GM19395 (cell line): ENCODE measurements at regions not wholly inside any gene's neighbourhood (a gene's known extent, or its start where the extent isn't known, plus 50 kb on each side); places are given as distances from the start of the nearest gene placed in this dataset.

Experiments used
- ATAC-seq: cut with Tn5 transposase; IDR thresholded peaks from one replicate; pipeline ENCODE4 v1.9.1; 2021; ENCODE audit warnings: mild to moderate bottlenecking, moderate library complexity; ENCODE audit not compliant: unreplicated experiment

DNA sequence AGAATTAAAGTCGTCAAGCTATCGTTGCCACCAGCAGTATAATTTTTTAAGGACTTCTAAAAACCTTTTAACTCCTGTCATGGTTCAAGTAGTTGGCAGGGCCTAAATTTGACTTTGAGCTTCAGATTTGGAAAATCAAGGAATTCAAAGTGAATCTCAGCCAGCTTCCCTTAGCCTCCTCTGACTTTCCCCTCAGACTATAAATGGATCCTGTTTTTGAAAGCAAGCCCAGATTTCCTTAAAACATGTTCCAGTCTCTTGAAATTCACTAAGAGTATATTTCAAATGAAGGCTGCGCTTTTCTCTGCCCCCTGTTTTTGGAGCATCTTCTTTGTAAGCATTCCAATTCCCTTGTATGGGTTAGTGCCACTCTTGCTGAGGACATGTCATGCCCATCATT, 101.8 kb upstream of the CDH8 start:
- ATAC-seq = no peak

DNA sequence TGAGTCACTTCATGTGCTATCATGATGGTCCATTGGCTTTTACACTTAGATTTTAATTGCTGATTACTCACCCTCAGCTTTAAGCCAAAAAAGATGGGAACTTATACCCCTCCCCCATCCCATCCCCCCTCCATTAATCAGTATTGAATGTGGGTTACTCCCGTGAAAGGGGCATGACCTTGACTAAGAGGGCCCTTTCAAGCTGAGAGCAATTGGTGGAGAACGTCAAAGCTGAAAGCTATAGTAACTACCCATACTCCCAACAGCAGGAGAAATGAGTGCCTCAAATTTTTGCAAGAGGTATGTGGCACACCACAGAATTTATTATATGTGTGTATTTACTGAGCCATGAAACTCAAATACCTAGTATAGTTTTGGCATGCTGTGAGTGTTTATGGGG, 99.7 kb upstream of the CDH8 start:
- ATAC-seq = no peak

DNA sequence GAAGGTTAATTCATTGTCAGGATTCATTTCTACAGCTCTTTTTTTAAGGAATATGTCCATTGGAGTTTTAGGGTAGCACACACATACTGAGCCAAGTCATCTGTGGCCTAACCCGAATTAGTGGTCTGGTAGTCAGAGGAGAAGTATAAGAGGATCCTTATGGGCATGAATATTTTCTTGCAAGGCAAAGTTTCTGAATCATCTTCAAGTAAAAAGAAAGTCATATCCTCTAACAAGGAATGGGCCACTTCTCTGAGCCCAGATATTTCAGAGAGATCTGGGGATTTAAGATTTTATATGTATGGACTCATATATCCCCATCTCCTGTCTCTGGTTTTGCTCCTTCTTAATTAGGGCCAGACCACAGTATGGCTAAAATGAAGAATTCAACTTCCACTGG, 99.2 kb upstream of the CDH8 start:
- no peak for ATAC-seq

DNA sequence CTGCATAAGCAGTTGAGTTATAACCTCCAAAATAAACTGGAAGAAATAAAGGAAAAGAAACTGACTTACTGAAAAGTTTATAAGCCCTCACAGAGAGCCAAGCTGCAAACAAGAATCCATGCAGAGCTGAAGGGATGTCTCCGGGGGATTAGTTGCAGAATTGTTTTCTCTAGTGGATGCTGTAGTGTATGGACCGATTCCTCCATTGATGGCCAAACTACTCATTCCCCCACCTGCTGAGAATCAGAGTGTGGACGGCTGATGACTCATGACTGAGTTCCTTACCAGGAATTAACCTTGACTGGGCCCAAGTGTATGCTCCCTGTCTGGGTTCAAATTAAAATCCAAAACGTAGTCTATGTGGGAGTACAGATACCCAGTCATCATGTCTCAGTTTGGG, 93.9 kb upstream of the CDH8 start:
- no peak for ATAC-seq

DNA sequence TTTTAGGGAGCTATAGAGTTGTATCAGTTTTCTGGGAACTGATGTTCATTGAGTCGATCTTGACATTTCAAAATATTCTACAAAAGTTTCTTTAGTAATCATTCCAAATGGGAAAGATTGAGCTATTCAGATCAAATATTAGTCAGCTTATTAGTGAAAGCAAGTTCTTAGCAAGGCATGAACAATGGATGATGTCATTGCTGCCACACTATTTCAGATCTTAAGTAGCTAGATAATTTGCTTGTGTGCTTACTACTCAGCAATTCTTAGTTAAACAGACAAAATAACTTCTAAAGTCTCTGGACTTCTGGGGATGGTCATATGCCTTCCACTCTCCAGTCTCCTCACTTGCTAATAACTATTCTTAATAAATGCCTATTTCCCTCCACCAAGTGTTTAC, 69.0 kb upstream of the CDH8 start:
- ATAC-seq = no peak

DNA sequence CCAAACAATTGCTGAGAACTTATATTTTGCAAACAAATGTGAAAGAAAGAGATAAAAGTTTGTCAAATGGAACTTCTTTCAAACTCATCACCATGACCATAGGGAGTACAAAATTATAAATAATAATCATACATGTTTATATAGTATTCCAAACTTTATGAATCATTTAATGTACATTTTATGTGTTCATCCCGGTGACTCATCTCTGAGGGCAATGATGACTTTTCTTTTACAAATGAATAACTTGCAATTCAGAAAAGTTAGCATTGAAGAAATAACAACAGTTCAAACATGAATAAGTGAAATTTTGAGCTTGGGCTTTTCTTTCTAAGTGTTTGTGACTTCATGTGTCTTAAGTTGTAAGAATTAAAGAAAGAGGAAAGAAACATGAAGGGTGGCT, 66.3 kb upstream of the CDH8 start:
- ATAC-seq = no peak

DNA sequence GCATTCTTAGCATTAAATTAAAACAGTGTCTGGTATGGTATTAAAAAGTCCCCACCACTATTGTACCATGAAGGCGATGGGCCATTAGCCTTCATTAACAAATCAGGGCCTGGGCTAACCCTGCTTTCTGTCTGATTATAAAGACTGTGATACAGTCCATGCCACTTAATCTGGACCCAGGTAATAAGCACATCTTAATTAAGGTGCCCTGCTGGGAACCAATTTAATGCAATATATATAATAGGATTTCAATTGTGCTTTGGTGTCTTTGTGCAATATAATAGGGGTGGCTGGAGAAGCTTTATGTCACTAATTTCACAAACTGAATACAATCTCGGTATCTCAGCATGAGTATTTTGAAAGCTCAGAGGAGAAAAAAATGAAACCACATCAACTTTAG, 64.4 kb upstream of the CDH8 start:
- no peak for ATAC-seq

DNA sequence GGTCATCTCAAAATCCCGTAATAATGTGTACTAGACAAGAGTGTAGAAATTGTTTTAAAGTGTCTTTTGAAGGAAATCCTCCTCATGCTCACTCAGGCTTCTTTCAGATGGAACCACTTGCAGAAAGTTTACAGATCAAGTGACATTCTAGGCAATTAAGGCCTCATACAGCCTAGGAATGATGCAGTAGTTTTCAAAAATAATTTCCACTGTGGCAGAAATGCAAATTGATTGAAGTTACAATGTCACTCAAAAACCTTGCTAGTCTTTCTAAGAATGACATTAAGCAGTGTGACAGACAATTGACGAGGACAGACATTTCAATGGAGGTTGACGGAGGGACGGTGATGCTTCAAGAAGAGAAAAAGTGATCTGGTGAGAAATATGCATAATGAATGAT, 53.5 kb upstream of the CDH8 start:
- ATAC-seq = no peak

DNA sequence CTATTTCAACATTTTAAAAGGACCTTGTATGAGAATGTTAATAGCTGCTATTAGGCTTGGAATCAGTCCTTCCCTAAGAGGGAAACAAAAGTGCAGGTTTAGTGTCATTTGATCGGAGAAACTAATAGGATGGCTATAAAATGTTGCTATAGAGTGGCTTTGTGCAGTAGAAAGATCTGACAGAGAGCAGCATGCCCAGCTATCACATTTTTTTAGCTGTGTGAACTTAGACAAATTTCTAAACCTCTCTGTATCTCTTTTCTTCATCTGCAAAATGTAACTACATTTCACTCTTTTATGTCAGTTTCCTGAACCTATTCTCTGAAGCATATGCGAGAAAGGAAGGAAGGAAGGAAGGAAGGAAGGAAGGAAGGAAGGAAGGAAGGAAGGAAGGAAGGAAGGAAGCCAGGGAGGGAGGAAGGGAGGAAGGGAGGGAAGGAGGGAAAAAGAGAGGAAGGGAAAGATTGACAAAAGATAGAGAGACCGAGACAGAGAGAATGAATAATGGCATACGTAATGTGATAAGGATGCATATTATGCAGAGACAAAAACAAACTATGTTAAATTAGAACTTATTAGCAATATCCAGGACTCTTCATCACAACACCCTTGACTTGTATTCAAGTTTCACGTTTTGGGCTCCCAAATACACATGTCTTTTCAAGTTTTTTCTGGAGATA, 52.6 kb upstream of the CDH8 start:
- ATAC-seq = no peak
